ENCODE measurements at regions not wholly inside any gene's neighbourhood (a gene's known extent, or its start where the extent isn't known, plus 50 kb on each side); places are given as distances from the start of the nearest gene placed in this dataset.

DNA sequence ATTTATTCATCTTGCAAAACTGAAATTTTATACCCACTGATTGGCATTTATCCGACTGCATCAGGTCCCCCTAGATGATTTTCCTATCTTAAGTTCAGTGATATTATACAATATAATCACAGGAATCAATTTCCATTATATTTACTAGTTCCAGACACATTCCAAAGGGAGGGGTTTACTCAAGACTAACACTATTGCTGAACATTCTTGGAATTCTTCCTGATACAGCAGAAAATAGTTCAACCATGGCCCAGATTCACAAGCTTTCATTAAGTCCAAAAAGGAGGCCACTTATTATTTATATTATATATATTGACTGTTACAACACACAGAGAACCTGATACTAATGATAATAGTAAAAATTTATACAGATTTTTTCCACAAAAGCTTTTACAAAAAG, 2353.6 kb downstream of the PCDH7 start:
- Histone ChIP-seq H3K27me3 (ENCODE audit: control insufficient read depth, insufficient read depth, low read length) (no peaks in the 10 kb centered on the region), H3K9me3 (ENCODE audit: control insufficient read depth, insufficient read depth, low read depth, low read length) (no peaks in the 10 kb centered on the region), H3K4me1 (ENCODE audit: control insufficient read depth, insufficient read depth, low read length) (no peaks in the 10 kb centered on the region), H3K36me3 (ENCODE audit: control insufficient read depth, insufficient read depth, low read length) (no peaks in the 10 kb centered on the region), H3K27ac (ENCODE audit: low read length) (no peak overlapping the region), H3K4me3 (ENCODE audit: low read depth in 2 of 2, low read length in 2 of 2) (no peak overlapping the region)
- ChIA-PET POLR2A (no interaction called here), CTCF (no interaction called here)
- intact Hi-C loops (cut with micrococcal nuclease; ENCODE audit: unreplicated experiment), result no loop called here
- BruUV-seq (replicated peaks), result no TSS peak
- ATAC-seq (no peak), DNase-seq (ENCODE audit: low read depth, low spot score) (no peak)
- no peak for TF ChIP-seq SIN3A (IDR thresholded peaks at IDR 0.05; ENCODE audit: borderline replicate concordance, insufficient read depth, low read depth, low read length)
- TF ChIP-seq TCF7L2 (IDR thresholded peaks at IDR 0.05; ENCODE audit: low read depth, low read length), result no peak
- TF ChIP-seq, protein P1, sequence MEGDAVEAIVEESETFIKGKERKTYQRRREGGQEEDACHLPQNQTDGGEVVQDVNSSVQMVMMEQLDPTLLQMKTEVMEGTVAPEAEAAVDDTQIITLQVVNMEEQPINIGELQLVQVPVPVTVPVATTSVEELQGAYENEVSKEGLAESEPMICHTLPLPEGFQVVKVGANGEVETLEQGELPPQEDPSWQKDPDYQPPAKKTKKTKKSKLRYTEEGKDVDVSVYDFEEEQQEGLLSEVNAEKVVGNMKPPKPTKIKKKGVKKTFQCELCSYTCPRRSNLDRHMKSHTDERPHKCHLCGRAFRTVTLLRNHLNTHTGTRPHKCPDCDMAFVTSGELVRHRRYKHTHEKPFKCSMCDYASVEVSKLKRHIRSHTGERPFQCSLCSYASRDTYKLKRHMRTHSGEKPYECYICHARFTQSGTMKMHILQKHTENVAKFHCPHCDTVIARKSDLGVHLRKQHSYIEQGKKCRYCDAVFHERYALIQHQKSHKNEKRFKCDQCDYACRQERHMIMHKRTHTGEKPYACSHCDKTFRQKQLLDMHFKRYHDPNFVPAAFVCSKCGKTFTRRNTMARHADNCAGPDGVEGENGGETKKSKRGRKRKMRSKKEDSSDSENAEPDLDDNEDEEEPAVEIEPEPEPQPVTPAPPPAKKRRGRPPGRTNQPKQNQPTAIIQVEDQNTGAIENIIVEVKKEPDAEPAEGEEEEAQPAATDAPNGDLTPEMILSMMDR (IDR thresholded peaks at IDR 0.05), result no peak
- no peak for TF ChIP-seq POLR2AphosphoS5 (IDR thresholded peaks at IDR 0.05; ENCODE audit: low read depth, low read length)
- TF ChIP-seq, protein P2, sequence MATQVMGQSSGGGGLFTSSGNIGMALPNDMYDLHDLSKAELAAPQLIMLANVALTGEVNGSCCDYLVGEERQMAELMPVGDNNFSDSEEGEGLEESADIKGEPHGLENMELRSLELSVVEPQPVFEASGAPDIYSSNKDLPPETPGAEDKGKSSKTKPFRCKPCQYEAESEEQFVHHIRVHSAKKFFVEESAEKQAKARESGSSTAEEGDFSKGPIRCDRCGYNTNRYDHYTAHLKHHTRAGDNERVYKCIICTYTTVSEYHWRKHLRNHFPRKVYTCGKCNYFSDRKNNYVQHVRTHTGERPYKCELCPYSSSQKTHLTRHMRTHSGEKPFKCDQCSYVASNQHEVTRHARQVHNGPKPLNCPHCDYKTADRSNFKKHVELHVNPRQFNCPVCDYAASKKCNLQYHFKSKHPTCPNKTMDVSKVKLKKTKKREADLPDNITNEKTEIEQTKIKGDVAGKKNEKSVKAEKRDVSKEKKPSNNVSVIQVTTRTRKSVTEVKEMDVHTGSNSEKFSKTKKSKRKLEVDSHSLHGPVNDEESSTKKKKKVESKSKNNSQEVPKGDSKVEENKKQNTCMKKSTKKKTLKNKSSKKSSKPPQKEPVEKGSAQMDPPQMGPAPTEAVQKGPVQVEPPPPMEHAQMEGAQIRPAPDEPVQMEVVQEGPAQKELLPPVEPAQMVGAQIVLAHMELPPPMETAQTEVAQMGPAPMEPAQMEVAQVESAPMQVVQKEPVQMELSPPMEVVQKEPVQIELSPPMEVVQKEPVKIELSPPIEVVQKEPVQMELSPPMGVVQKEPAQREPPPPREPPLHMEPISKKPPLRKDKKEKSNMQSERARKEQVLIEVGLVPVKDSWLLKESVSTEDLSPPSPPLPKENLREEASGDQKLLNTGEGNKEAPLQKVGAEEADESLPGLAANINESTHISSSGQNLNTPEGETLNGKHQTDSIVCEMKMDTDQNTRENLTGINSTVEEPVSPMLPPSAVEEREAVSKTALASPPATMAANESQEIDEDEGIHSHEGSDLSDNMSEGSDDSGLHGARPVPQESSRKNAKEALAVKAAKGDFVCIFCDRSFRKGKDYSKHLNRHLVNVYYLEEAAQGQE (IDR thresholded peaks at IDR 0.05; ENCODE audit: insufficient read depth in 1 of 2, low read depth in 2 of 2, low read length in 1 of 2), result no peak
- in situ Hi-C loops (cut with HindIII; ENCODE audit: low pct_unique_long_range_greater_than_20kb, low sequenced_read_pairs), result no loop called here

DNA sequence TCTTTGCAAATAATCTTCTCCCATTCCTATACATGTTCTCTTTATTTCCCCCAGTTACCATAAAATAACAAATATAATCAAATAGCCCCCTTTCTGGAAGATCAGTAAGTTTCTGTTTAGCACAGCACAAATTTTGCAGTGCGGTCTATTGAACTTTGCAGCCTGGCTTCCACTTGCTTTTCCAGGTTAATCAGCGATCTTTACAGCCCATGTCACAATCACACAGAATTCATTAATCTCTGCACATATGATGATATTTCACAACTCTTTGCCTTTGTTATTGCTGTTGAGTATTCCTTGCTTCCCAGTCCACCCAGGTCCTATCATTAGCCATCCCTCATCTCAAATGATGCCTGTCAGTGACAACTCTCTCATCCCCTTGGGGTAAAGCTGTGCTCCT, 2358.0 kb downstream of the PCDH7 start:
- H3K27ac ChIP-seq (ENCODE audit: low read length), result no peak overlapping the region
- DNase-seq (ENCODE audit: low read depth, low spot score), result no peak
- H3K9me3 ChIP-seq (ENCODE audit: control insufficient read depth, insufficient read depth, low read depth, low read length), result no peaks in the 10 kb centered on the region
- intact Hi-C loops (cut with micrococcal nuclease; ENCODE audit: unreplicated experiment) (no loop called here), in situ Hi-C loops (cut with HindIII; ENCODE audit: low pct_unique_long_range_greater_than_20kb, low sequenced_read_pairs) (no loop called here)
- H3K36me3 ChIP-seq (ENCODE audit: control insufficient read depth, insufficient read depth, low read length), result no peaks in the 10 kb centered on the region
- no peak overlapping the region for H3K4me3 ChIP-seq (ENCODE audit: low read depth in 2 of 2, low read length in 2 of 2)
- no TSS peak for BruUV-seq (replicated peaks)
- TF ChIP-seq, protein P2 (IDR thresholded peaks at IDR 0.05; ENCODE audit: insufficient read depth in 1 of 2, low read depth in 2 of 2, low read length in 1 of 2), result no peak
- TF ChIP-seq SIN3A (IDR thresholded peaks at IDR 0.05; ENCODE audit: borderline replicate concordance, insufficient read depth, low read depth, low read length), result no peak
- TF ChIP-seq, protein P1 (IDR thresholded peaks at IDR 0.05), result no peak
- TF ChIP-seq TCF7L2 (IDR thresholded peaks at IDR 0.05; ENCODE audit: low read depth, low read length), result no peak
- no peak for TF ChIP-seq POLR2AphosphoS5 (IDR thresholded peaks at IDR 0.05; ENCODE audit: low read depth, low read length)
- POLR2A ChIA-PET, result no interaction called here
- no peak for ATAC-seq
- CTCF ChIA-PET, result interaction anchor here (0.7 kb wide), 1 partner anchor 703 kb away, joined by 6 read pairs; no protein-coding TSS in a partner anchor
- H3K4me1 ChIP-seq (ENCODE audit: control insufficient read depth, insufficient read depth, low read length), result no peaks in the 10 kb centered on the region
- no peaks in the 10 kb centered on the region for H3K27me3 ChIP-seq (ENCODE audit: control insufficient read depth, insufficient read depth, low read length)

All from Panc1 (cell line).